Neuronal stem cell (in vitro differentiated cells): ENCODE measurements at regions not wholly inside any gene's neighbourhood (a gene's known extent, or its start where the extent isn't known, plus 50 kb on each side); places are given as distances from the start of the nearest gene placed in this dataset.
A peak's percentile ranks its signal among the peaks of the same experiment; 100 is the strongest.
"Not testable (repeated sequence)": the region's sequence is repeated elsewhere in the genome, so short reads cannot be mapped to it uniquely, and the experiment has no call there.

Source experiments
- DNase-seq: peaks from one replicate; pipeline ENCODE4 v3.0.0-alpha.2; 2013; ENCODE audit warnings: low spot score
- H2AFZ ChIP-seq: one replicate; pipeline ENCODE4 v1.6.1; 2013; ENCODE audit warnings: mild to moderate bottlenecking, low read length, inconsistent platforms
- H2AK5ac ChIP-seq: 2 replicates; pipeline ENCODE4 v1.6.1; 2013; ENCODE audit warnings: low read depth, mild to moderate bottlenecking, inconsistent platforms, low read length, moderate library complexity, mixed read lengths
- H2BK120ac ChIP-seq: 2 replicates; pipeline ENCODE4 v1.6.1; 2013; ENCODE audit warnings: low read depth, mild to moderate bottlenecking, inconsistent platforms, low read length, moderate library complexity, mixed read lengths
- H2BK12ac ChIP-seq: one replicate; pipeline ENCODE4 v1.6.1; 2013; ENCODE audit warnings: low read length, inconsistent platforms
- H2BK15ac ChIP-seq: 2 replicates; pipeline ENCODE4 v1.6.1; 2013; ENCODE audit warnings: mild to moderate bottlenecking, low read length, inconsistent platforms, mixed read lengths
- H2BK5ac ChIP-seq: one replicate; pipeline ENCODE4 v1.6.1; 2013; ENCODE audit warnings: inconsistent platforms, mild to moderate bottlenecking, low read length, moderate library complexity
- H3K14ac ChIP-seq: one replicate; pipeline ENCODE4 v1.6.1; 2013; ENCODE audit warnings: low read length, inconsistent platforms
- H3K18ac ChIP-seq: 2 replicates; pipeline ENCODE4 v1.6.1; 2013; ENCODE audit warnings: low read length, inconsistent platforms
- H3K23ac ChIP-seq: 2 replicates; pipeline ENCODE4 v1.6.1; 2013; ENCODE audit warnings: low read depth, mild to moderate bottlenecking, mixed read lengths, low read length, inconsistent platforms; ENCODE audit not compliant: poor library complexity
- H3K27ac ChIP-seq: replicated peaks from 3 replicates; pipeline ENCODE4 v1.5.1; 2013; ENCODE audit warnings: low read length, inconsistent platforms
- H3K27me3 ChIP-seq, 3 experiments: 2 replicates each; pipeline ENCODE4 v1.6.1; 2013; ENCODE audit warnings: low read length in 3 of 3, mild to moderate bottlenecking in 2 of 3, inconsistent platforms in 1 of 3, low read depth in 1 of 3, mixed read lengths in 1 of 3, moderate library complexity in 1 of 3; ENCODE audit not compliant: control insufficient read depth in 3 of 3, insufficient read depth in 3 of 3
- H3K36me3 ChIP-seq, 2 donors: replicated peaks in 1 of 2; 2 replicates each; pipeline ENCODE4 v1.6.1; 2013; ENCODE audit warnings: low read length in 2 of 2; ENCODE audit not compliant: control insufficient read depth in 2 of 2, insufficient read depth in 2 of 2
- H3K4ac ChIP-seq: 2 replicates; pipeline ENCODE4 v1.6.1; 2013; ENCODE audit warnings: inconsistent platforms, mild to moderate bottlenecking, low read length, moderate library complexity
- H3K4me1 ChIP-seq, 2 donors: 1 replicate in 1 of 2; 2 replicates in 1 of 2; pipeline ENCODE4 v1.6.1; 2013; ENCODE audit warnings: low read length in 2 of 2, low read depth in 1 of 2; ENCODE audit not compliant: control insufficient read depth in 2 of 2, insufficient read depth in 1 of 2
- H3K4me2 ChIP-seq: one replicate; pipeline ENCODE4 v1.6.1; 2013; ENCODE audit warnings: mild to moderate bottlenecking, low read length, inconsistent platforms; ENCODE audit not compliant: insufficient read depth, poor library complexity, severe bottlenecking
- H3K4me3 ChIP-seq, 2 donors: 2 replicates each; pipeline ENCODE4 v1.5.1; 2013; ENCODE audit warnings: low read length in 2 of 2, mild to moderate bottlenecking in 2 of 2, inconsistent platforms in 1 of 2, moderate library complexity in 1 of 2
- H3K79me1 ChIP-seq: one replicate; pipeline ENCODE4 v1.6.1; 2013; ENCODE audit warnings: low read depth, mild to moderate bottlenecking, inconsistent platforms, low read length, moderate library complexity
- H3K9ac ChIP-seq: one replicate; pipeline ENCODE4 v1.6.1; 2013; ENCODE audit warnings: mild to moderate bottlenecking, low read depth, low read length, inconsistent platforms; ENCODE audit not compliant: poor library complexity
- H3K9me3 ChIP-seq, 2 donors: replicated peaks in 1 of 2; 2 replicates each; pipeline versions ENCODE3 to v1.6.1; 2013; ENCODE audit warnings: low read length in 2 of 2, mild to moderate bottlenecking in 2 of 2, inconsistent platforms in 1 of 2, low read depth in 1 of 2, mixed read lengths in 1 of 2, moderate library complexity in 1 of 2; ENCODE audit not compliant: control insufficient read depth in 2 of 2, insufficient read depth in 1 of 2
- H4K8ac ChIP-seq: one replicate; pipeline ENCODE4 v1.6.1; 2013; ENCODE audit warnings: low read depth, mild to moderate bottlenecking, inconsistent platforms, low read length, moderate library complexity
- H4K91ac ChIP-seq: one replicate; pipeline ENCODE4 v1.6.1; 2013; ENCODE audit warnings: low read length, low read depth, mild to moderate bottlenecking, inconsistent platforms; ENCODE audit not compliant: poor library complexity
- WGBS, 2 donors: extraction: QIAGEN DNeasy Blood & Tissue Kit; methylation state at CpG; one replicate each; pipeline ENCODE4 v1.1.7; 2013; ENCODE audit warnings: missing lambda C conversion rate in 2 of 2, mixed read lengths in 1 of 2; ENCODE audit not compliant: insufficient read length in 2 of 2, insufficient replicate concordance in 1 of 2; ENCODE audit errors: extremely low coverage in 2 of 2; 5-methylcytosine and 5-hydroxymethylcytosine counted together

GRCh38 chr15:70513819-70514218 lies 249.5 kb downstream of the UACA start:
- H4K8ac ChIP-seq = no peak overlapping the region
- H3K4me3 ChIP-seq = no peak overlapping the region
- H3K14ac ChIP-seq = no peak overlapping the region
- no peak overlapping the region for H3K9ac ChIP-seq
- no peak overlapping the region for H2BK5ac ChIP-seq
- no peak overlapping the region for H2BK15ac ChIP-seq
- no peak overlapping the region for H2BK120ac ChIP-seq
- H4K91ac ChIP-seq = no peak overlapping the region
- H3K4me1 ChIP-seq = peaks cover 0 to 6% of the 10 kb centered on the region in 2 donors
- H3K4ac ChIP-seq = no peak overlapping the region
- WGBS, 2 donors = no CpG with 5 or more reads among the region's 4 CpGs
- H3K27ac ChIP-seq = no peak overlapping the region
- no peak overlapping the region for H3K23ac ChIP-seq
- no peak for DNase-seq
- no peaks in the 10 kb centered on the region for H3K27me3 ChIP-seq
- no peak overlapping the region for H2AFZ ChIP-seq
- H3K79me1 ChIP-seq = no peaks in the 10 kb centered on the region
- no peak overlapping the region for H2AK5ac ChIP-seq
- H3K18ac ChIP-seq = no peak overlapping the region
- no peak overlapping the region for H2BK12ac ChIP-seq
- no peaks in the 10 kb centered on the region for H3K36me3 ChIP-seq
- no peak overlapping the region for H3K4me2 ChIP-seq
- H3K9me3 ChIP-seq = peaks cover 0 to 7% of the 10 kb centered on the region in 2 donors

GRCh38 chr15:70512772-70513362 lies 250.5 kb downstream of the UACA start:
- Histone ChIP-seq H2BK15ac (no peak overlapping the region), H3K4ac (no peak overlapping the region), H2AK5ac (no peak overlapping the region), H3K4me1 (peaks cover 0 to 6% of the 10 kb centered on the region in 2 donors), H3K23ac (no peak overlapping the region), H3K18ac (peak overlapping the region; percentile 39), H3K9ac (no peak overlapping the region), H3K27me3 (no peaks in the 10 kb centered on the region), H2BK120ac (no peak overlapping the region), H2AFZ (no peak overlapping the region), H2BK12ac (no peak overlapping the region), H3K36me3 (no peaks in the 10 kb centered on the region), H3K9me3 (peaks cover 0 to 7% of the 10 kb centered on the region in 2 donors), H3K4me3 (no peak overlapping the region), H2BK5ac (no peak overlapping the region), H4K8ac (no peak overlapping the region), H3K14ac (no peak overlapping the region), H3K4me2 (no peak overlapping the region), H3K79me1 (no peaks in the 10 kb centered on the region), H3K27ac (no peak overlapping the region), H4K91ac (no peak overlapping the region)
- DNase-seq = no peak
- WGBS, 2 donors = no CpG with 5 or more reads among the region's 8 CpGs

- not testable (repeated sequence) for H3K18ac ChIP-seq, H3K79me1 ChIP-seq, H2AFZ ChIP-seq, H3K4ac ChIP-seq, H2BK5ac ChIP-seq, DNase-seq, H3K9ac ChIP-seq, H3K14ac ChIP-seq, H3K4me1 ChIP-seq, H3K36me3 ChIP-seq, H2BK15ac ChIP-seq, H3K4me3 ChIP-seq, H4K8ac ChIP-seq, H2BK12ac ChIP-seq, H3K23ac ChIP-seq, H4K91ac ChIP-seq, H2AK5ac ChIP-seq, H3K27me3 ChIP-seq, H3K4me2 ChIP-seq, H3K9me3 ChIP-seq, H2BK120ac ChIP-seq, H3K27ac ChIP-seq
- no CpG with 5 or more reads among the region's 2 CpGs for WGBS, 2 donors
These were observed 251.3 kb downstream of the UACA start for GRCh38 chr15:70511972-70512587.

- H3K23ac ChIP-seq = no peak overlapping the region
- H2AK5ac ChIP-seq = no peak overlapping the region
- no peak for DNase-seq
- no peak overlapping the region for H3K4me3 ChIP-seq
- H2BK15ac ChIP-seq = no peak overlapping the region
- no peaks in the 10 kb centered on the region for H3K36me3 ChIP-seq
- no CpG with 5 or more reads among the region's 2 CpGs for WGBS, 2 donors
- no peak overlapping the region for H2BK120ac ChIP-seq
- peaks cover 0 to 10% of the 10 kb centered on the region in 2 donors for H3K9me3 ChIP-seq
- H3K4me2 ChIP-seq = no peak overlapping the region
- no peak overlapping the region for H4K8ac ChIP-seq
- no peaks in the 10 kb centered on the region for H3K79me1 ChIP-seq
- no peak overlapping the region for H2BK12ac ChIP-seq
- no peaks in the 10 kb centered on the region for H3K27me3 ChIP-seq
- H4K91ac ChIP-seq = no peak overlapping the region
- H2AFZ ChIP-seq = no peak overlapping the region
- H3K9ac ChIP-seq = no peak overlapping the region
- no peak overlapping the region for H3K14ac ChIP-seq
- H3K4me1 ChIP-seq = peaks cover 0 to 2% of the 10 kb centered on the region in 2 donors
- H3K27ac ChIP-seq = no peak overlapping the region
- H3K4ac ChIP-seq = no peak overlapping the region
- no peak overlapping the region for H2BK5ac ChIP-seq
- H3K18ac ChIP-seq = no peak overlapping the region
These were observed 252.9 kb downstream of the UACA start for GRCh38 chr15:70510433-70510832.
